Adrenal gland (tissue), 5 donors: ENCODE measurements at regions not wholly inside any gene's neighbourhood (a gene's known extent, or its start where the extent isn't known, plus 50 kb on each side); places are given as distances from the start of the nearest gene placed in this dataset.

ENCODE experiments used
- POLR2A ChIP-seq, 2 donors: fragments of 450-650 bp; IDR thresholded peaks; one replicate each; pipeline ENCODE4 v1.6.1; 2017; ENCODE audit warnings: antibody characterized with exemption in 2 of 2, mild to moderate bottlenecking in 2 of 2, moderate library complexity in 1 of 2
- TF ChIP-seq, protein P1 (sequence below), 6 experiments: fragments of 450-650 bp in 4 of 6; fragments of 200-600 bp in 2 of 6; sonication (generic) in 1 of 6; IDR thresholded peaks; 1 replicate in 5 of 6; 2 replicates in 1 of 6; pipeline versions ENCODE4 v1.5.1 to v1.8.0; 2016 to 2021; ENCODE audit warnings: antibody characterized with exemption in 6 of 6, mild to moderate bottlenecking in 2 of 6, moderate library complexity in 1 of 6
- donor health status: DM: no; HTN: no; CAD: no.

DNA sequence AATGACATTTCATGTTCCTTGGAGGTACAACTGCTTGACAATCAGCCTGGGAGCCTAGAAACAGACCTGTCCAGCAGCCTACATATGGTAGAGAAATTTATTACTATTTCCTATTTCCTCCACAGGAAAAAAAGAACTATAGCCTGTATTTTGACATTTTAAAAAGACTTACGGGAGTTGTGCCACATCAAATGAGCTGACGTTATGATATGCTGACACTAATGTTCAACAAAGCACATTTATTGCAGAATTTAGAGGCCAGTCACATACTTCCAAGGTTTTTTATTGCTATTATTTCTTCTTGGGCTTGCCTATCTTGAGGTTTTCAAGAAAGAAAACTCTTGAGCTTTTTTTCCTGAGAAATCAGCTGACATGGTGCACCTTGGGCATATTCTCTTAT is 305.3 kb downstream of the LRIG3 start:
- TF ChIP-seq, protein P1, sequence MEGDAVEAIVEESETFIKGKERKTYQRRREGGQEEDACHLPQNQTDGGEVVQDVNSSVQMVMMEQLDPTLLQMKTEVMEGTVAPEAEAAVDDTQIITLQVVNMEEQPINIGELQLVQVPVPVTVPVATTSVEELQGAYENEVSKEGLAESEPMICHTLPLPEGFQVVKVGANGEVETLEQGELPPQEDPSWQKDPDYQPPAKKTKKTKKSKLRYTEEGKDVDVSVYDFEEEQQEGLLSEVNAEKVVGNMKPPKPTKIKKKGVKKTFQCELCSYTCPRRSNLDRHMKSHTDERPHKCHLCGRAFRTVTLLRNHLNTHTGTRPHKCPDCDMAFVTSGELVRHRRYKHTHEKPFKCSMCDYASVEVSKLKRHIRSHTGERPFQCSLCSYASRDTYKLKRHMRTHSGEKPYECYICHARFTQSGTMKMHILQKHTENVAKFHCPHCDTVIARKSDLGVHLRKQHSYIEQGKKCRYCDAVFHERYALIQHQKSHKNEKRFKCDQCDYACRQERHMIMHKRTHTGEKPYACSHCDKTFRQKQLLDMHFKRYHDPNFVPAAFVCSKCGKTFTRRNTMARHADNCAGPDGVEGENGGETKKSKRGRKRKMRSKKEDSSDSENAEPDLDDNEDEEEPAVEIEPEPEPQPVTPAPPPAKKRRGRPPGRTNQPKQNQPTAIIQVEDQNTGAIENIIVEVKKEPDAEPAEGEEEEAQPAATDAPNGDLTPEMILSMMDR (IDR thresholded peaks at IDR 0.05): no peak
- TF ChIP-seq POLR2A (IDR thresholded peaks at IDR 0.05): no peak
